Activated T-cell treated with anti-CD3 and anti-CD28 coated beads, Interleukin-2, amount 50 U/mL, for 4 hours (primary cell): ENCODE measurements at regions not wholly inside any gene's neighbourhood (a gene's known extent, or its start where the extent isn't known, plus 50 kb on each side); places are given as distances from the start of the nearest gene placed in this dataset.
"Not testable (repeated sequence)": the region's sequence is repeated elsewhere in the genome, so short reads cannot be mapped to it uniquely, and the experiment has no call there.

ENCODE experiments used
- ATAC-seq, 2 donors: fragments of 200-7000 bp; cut with Tn5 transposase; one replicate each; pipeline ENCODE4 v1.10.0; 2021
- DNase-seq: peaks from one replicate; pipeline ENCODE4 v3.0.0-alpha.2; 2020
- H3K27me3 Mint-ChIP-seq: one replicate; pipeline ENCODE4 v1.8.0; 2021; ENCODE audit warnings: low read depth, mixed read lengths
- H3K36me3 Mint-ChIP-seq: one replicate; pipeline ENCODE4 v1.8.0; 2022; ENCODE audit warnings: mixed read lengths; ENCODE audit not compliant: insufficient read depth
- H3K4me1 Mint-ChIP-seq: one replicate; pipeline ENCODE4 v1.8.0; 2021; ENCODE audit warnings: low read depth, mixed read lengths
- H3K4me3 Mint-ChIP-seq: one replicate; pipeline ENCODE4 v1.8.0; 2021; ENCODE audit warnings: mild to moderate bottlenecking, moderate library complexity, mixed read lengths
- H3K9me3 Mint-ChIP-seq: one replicate; pipeline ENCODE4 v1.8.0; 2021; ENCODE audit warnings: mixed read lengths

DNA sequence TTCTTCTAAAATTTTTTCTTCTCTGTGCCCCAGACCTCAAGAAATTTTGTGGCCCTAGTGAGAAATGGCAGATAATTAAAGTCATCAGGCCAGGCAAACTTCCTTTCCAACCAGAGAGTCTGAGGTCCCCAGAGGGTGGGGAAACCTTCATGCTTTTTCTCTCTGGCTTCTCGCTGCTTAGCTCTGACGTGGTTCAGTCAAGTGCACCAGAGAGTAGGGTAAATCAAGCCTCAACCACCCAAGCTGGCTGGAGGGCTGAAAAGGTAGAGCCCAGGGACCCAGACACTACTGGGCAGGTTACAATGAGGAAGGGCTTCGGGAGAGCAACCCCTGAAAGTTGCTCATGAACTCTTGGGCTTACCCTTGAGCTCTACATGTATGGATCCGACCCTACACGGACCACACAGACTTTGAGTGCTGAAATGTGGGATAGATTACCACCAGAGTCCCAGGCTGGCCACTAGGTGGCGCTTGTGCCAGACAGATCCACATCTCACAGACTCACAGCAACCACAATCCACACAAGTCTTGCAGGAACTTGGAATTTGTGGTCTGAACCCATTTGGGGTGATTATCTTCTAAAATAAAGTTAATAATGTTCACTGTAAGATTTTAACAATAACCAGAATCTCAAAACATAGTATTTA, 323.5 kb downstream of the KLF13 start:
- H3K27me3 Mint-ChIP-seq = peaks cover 23% of the 10 kb centered on the region
- ATAC-seq (peak in 1 of 2 donors; percentile 40), DNase-seq (peak; percentile 57)
- H3K36me3 Mint-ChIP-seq, H3K9me3 Mint-ChIP-seq, H3K4me3 Mint-ChIP-seq, H3K4me1 Mint-ChIP-seq: not testable (repeated sequence)

GRCh38 chr15:31656915-31657314, 330.3 kb downstream of the KLF13 start:
- H3K4me1 Mint-ChIP-seq, H3K27me3 Mint-ChIP-seq, DNase-seq, H3K9me3 Mint-ChIP-seq, H3K4me3 Mint-ChIP-seq, H3K36me3 Mint-ChIP-seq, ATAC-seq: not testable (repeated sequence)

DNA sequence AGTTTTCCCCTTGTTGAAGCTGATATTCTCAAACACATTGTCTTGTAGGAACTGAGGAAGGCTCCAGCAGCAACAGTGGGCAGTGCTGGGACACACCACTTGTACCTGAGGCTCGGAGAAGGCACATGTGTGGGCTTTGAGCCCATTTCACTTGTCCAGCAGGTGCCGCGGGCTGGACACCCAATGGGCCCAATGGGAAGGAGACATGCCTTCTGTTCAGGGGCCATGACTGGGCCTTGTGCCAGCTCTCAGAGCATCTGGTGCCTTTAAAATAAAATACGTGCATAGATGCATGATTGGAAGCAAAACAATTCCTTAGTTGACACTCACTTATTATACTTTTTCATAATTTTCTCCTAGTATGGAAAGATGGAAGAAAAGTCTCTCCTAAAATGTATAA, 334.2 kb downstream of the KLF13 start:
- Mint-ChIP-seq H3K4me3 (no peak overlapping the region), H3K36me3 (no peaks in the 10 kb centered on the region), H3K4me1 (no peaks in the 10 kb centered on the region), H3K9me3 (no peaks in the 10 kb centered on the region), H3K27me3 (peaks cover under 1% of the 10 kb centered on the region)
- no peak for ATAC-seq
- no peak for DNase-seq

DNA sequence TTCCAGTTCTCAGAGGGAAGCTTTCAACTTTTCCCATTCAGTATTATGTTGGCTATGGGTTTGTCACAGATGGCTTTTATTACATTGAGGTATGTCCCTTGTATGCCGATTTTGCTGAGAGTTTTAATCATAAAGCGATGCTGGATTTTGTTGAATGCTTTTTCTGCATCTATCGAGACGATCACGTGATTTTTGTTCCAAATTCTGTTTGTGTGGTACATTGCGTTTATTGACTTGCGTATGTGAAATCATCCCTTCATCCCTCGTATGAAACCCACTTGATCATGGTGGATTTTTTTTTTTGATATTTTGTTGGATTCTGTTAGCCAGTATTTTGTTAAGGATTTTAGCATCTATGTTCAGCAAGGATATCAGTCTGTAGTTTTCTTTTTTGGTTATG, 339.1 kb downstream of the KLF13 start:
- not testable (repeated sequence) for H3K27me3 Mint-ChIP-seq, H3K4me3 Mint-ChIP-seq, H3K36me3 Mint-ChIP-seq, ATAC-seq, H3K4me1 Mint-ChIP-seq, DNase-seq, H3K9me3 Mint-ChIP-seq

GRCh38 chr15:31669158-31669908, 342.7 kb downstream of the KLF13 start:
- H3K4me3 Mint-ChIP-seq, H3K4me1 Mint-ChIP-seq, DNase-seq, H3K36me3 Mint-ChIP-seq, ATAC-seq, H3K9me3 Mint-ChIP-seq: not testable (repeated sequence)
- peaks cover 14% of the 10 kb centered on the region for H3K27me3 Mint-ChIP-seq

- not testable (repeated sequence) for H3K9me3 Mint-ChIP-seq, H3K4me3 Mint-ChIP-seq, ATAC-seq, H3K4me1 Mint-ChIP-seq, DNase-seq, H3K36me3 Mint-ChIP-seq
- peaks cover 16% of the 10 kb centered on the region for H3K27me3 Mint-ChIP-seq
These were observed 346.6 kb downstream of the KLF13 start for GRCh38 chr15:31673263-31673662.

DNA sequence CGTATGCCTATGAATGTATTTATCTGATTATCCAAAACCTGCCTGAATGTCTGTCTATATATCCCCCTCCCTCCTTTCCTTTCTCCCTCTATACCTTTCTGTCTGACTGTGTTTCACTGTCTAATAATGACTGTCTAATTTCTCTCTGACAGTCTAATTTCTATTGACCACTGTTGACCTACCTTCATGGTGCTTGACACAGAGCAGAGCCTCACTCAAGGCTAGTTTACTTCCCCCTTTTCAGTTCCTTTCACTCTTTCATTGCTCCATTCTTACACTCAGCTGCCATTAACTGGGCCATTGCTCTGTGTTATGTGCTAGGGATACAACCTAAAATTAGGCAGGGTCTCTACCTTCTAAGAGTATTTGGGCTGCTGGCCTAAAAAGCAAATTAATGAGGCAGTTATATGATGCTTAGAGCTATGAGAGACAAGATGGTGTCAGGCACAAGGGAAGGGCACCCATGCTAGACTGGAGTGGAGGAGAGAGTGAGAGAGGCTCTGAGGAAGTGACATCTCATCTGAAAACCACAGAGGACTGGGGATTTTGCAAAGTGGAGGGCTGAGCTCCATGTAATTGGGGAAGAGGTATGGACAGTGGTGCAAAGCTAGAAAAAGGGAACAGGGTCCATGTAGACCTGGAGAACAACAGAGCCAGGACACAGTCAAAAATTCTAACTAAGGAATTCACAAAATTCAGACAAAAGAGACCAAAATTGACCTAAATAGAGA, 348.6 kb upstream of the CHRNA7 start:
- not testable (repeated sequence) for ATAC-seq, H3K9me3 Mint-ChIP-seq, H3K27me3 Mint-ChIP-seq, H3K36me3 Mint-ChIP-seq, H3K4me3 Mint-ChIP-seq, H3K4me1 Mint-ChIP-seq, DNase-seq

DNA sequence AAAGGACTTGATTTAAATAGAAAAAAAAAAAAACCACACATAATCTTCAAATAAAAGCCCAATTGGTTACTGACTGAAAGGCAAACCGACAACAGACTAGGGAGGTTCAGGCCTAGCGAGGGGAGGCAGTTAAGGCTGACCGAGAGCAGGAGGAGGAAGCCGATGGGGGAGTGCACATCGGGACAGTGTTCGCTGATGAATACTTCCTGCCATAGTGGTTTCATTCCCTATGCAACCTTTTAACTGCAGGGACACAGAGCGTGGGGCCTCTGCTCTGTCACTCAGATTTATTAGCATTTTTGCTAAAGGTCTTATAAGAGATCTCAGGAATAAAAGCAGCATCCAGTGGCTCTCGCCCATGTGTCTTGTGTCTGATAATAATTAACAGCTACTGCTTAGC, 343.2 kb upstream of the CHRNA7 start:
- not testable (repeated sequence) for H3K4me1 Mint-ChIP-seq, DNase-seq, ATAC-seq, H3K36me3 Mint-ChIP-seq, H3K4me3 Mint-ChIP-seq, H3K9me3 Mint-ChIP-seq
- peaks cover 12% of the 10 kb centered on the region for H3K27me3 Mint-ChIP-seq

DNA sequence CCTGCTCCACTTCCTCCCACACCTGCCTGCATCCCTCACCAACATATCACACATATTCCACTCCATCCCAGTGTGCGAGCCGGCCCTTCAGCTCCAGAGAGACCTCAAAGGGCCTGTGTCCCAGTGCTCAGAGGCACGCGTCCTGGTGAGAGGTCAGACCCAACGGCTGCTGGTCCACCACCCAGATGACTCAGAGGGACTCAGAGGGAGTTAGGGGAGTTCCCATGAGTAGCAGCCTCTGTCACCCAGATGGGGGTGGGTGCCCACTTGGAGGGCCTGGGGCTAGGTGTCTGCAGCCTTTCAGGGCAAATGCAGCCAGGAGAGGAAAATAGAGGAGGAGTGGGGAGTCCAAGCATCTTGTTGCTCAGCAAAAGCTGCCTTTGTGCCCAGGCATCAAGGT, 333.8 kb upstream of the CHRNA7 start:
- not testable (repeated sequence) for ATAC-seq, H3K9me3 Mint-ChIP-seq, H3K27me3 Mint-ChIP-seq, H3K36me3 Mint-ChIP-seq, H3K4me3 Mint-ChIP-seq, DNase-seq, H3K4me1 Mint-ChIP-seq

DNA sequence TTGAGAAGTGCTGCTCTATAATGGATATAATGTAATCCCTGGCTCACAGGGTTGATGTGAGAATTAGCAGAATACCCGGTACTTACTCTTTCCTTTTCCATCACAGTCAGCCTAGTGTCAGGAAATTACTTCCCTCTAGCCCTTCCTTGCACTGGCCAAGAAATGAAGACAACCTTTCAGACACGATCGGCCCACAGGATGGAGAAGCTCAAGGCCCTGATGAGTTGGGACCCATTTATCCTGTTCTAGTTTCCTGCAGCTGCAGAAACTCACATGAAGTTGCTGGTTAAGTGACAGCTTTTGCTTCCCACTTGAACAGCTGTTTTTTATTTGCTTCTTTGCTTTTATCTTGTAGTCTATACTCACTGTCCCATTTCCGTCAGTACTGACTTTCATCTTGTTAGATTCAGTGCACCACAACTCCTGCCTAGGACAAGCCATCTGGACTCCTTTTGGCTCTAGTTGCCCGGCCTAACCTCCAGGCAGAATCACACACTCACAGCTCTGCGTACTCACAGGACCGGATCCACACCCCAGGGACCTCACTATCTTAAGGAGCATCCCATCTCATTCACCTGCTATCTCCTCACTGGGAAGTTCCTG, 325.1 kb upstream of the CHRNA7 start:
- not testable (repeated sequence) for H3K27me3 Mint-ChIP-seq

DNA sequence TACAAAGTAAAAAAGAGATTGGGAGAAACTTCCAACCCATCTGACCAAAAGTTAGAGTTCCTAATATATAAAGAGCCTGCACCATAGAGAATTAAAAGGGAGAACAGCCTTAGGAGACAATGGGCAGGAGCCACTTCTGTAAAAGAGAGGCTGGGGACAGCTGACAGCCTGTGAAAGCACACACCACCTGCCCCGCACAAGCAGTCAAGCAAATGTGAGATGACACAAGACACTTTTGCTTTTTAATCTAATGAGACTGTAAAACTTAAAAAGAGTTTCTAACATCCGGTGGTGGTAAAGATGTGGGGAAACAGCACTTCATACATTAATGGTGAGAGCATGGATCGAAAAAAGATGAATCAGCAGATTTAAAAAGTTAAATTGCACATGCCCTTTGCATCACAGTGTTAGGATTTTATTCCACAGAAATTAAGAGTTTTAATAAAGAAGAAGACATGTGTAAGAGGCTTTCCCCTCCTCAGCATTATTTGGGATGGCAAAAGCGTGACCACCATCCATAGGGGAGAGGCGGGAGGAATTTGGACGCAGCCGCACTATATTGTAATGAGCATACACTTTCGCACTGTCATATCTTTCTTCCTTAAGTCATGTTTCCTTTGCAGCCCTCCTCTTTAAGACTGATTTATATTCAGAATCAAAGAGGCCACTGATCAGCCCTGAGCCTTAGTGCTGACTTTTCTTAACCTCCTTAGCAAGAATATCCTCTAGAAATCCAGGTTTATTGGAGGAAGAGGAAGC, 322.2 kb upstream of the CHRNA7 start:
- H3K4me3 Mint-ChIP-seq, H3K9me3 Mint-ChIP-seq, DNase-seq, H3K4me1 Mint-ChIP-seq, H3K27me3 Mint-ChIP-seq, H3K36me3 Mint-ChIP-seq: not testable (repeated sequence)
- ATAC-seq = peak; percentile 66

More for the DNA sequence above, 325.1 kb upstream of the CHRNA7 start:
- not testable (repeated sequence) for ATAC-seq, DNase-seq, H3K9me3 Mint-ChIP-seq, H3K4me1 Mint-ChIP-seq, H3K4me3 Mint-ChIP-seq, H3K36me3 Mint-ChIP-seq

DNA sequence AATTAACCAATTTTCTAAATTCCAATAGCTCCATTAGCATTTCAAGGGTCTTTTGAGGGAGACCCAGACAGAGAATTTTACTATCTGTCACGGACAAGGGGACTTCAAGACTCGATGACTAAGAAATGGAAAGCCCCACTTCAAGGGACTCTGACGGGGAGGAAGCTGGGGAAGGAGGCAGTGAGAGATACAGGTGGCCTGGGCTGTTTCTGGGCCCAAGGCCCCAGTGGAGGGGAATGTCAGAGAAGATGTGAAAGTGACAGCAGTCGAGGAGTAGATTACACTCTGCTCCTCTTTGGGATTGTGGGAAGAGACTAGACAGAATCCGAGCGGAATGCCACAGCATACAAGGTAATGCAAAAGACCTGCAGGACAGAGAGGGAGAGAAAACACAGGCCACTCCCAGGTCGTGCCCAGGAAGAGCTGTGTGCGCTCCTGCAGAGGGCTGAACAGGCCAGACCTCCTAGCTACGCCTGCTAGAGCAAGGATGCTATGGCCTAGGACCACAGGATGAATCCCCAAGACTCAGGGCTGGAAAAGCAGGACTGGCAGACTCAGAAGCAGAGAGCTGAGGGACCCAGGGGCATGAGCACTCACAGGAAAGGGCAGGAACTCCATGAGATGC, 321.5 kb upstream of the CHRNA7 start:
- H3K36me3 Mint-ChIP-seq, H3K27me3 Mint-ChIP-seq, H3K4me1 Mint-ChIP-seq, DNase-seq, H3K4me3 Mint-ChIP-seq, H3K9me3 Mint-ChIP-seq: not testable (repeated sequence)
- peak; percentile 77 to 88 for ATAC-seq

- not testable (repeated sequence) for DNase-seq, H3K4me3 Mint-ChIP-seq, ATAC-seq, H3K4me1 Mint-ChIP-seq, H3K36me3 Mint-ChIP-seq, H3K27me3 Mint-ChIP-seq, H3K9me3 Mint-ChIP-seq
These were observed 320.8 kb upstream of the CHRNA7 start for GRCh38 chr15:31709479-31709878.

- not testable (repeated sequence) for H3K4me3 Mint-ChIP-seq, H3K4me1 Mint-ChIP-seq, H3K9me3 Mint-ChIP-seq, H3K27me3 Mint-ChIP-seq, ATAC-seq, DNase-seq, H3K36me3 Mint-ChIP-seq
These were observed 319.5 kb upstream of the CHRNA7 start for GRCh38 chr15:31710806-31711205.
